NCI-H1930 (cell line): ENCODE measurements at regions not wholly inside any gene's neighbourhood (a gene's known extent, or its start where the extent isn't known, plus 50 kb on each side); places are given as distances from the start of the nearest gene placed in this dataset.

Source experiments
- DNase-seq, 2 experiments: peaks; one replicate each; lab custom pipeline; 2025; lab: John Stamatoyannopoulos, UW

- DNase-seq: no peak
Observed at GRCh38 chr4:52288212-52288855, 237.2 kb downstream of the SPATA18 start.

GRCh38 chr4:52290466-52290865 lies 239.4 kb downstream of the SPATA18 start:
- no peak for DNase-seq

GRCh38 chr4:52292245-52292644 lies 241.1 kb downstream of the SPATA18 start:
- no peak for DNase-seq

- no peak for DNase-seq
Observed at GRCh38 chr4:52296341-52296740, 245.2 kb downstream of the SPATA18 start.

DNA sequence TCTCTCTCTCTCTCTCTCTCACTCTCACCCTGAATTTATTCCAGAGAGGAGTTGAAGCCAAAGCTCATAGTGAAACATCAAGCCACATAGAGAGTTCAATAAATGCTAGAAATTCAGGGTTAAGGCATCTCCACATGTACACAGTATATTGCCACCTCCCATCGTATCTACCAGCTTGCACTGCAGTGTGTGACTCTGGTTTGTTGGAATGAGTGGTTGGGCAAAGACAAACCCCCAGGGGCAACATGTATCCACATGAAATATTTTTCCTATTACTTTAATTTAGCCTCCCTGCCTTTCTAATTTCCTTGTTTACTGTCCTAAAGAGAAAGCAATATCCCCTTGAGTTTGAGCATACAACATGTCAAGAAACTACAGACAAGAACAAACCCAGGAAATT lies 247.3 kb downstream of the SPATA18 start:
- no peak for DNase-seq

DNA sequence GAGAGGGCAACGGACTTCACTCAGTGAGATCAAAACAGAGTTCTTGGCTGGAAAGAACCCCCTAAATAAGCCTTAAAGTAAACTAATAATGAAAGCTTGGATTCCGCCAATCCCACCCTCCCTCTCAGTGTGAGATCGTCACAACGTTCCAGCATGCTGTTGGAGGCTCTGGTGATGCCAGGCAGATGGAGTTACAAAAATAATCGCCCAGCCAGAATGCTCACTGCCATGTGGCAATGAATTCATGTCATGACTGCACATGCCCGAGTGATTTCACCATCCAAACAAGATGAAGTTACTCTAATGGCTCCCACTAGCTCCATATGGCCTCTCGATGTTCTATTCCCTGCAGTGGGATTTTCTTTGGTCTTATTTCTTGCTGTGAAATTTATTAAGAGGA lies 248.0 kb downstream of the SPATA18 start:
- DNase-seq: no peak

DNA sequence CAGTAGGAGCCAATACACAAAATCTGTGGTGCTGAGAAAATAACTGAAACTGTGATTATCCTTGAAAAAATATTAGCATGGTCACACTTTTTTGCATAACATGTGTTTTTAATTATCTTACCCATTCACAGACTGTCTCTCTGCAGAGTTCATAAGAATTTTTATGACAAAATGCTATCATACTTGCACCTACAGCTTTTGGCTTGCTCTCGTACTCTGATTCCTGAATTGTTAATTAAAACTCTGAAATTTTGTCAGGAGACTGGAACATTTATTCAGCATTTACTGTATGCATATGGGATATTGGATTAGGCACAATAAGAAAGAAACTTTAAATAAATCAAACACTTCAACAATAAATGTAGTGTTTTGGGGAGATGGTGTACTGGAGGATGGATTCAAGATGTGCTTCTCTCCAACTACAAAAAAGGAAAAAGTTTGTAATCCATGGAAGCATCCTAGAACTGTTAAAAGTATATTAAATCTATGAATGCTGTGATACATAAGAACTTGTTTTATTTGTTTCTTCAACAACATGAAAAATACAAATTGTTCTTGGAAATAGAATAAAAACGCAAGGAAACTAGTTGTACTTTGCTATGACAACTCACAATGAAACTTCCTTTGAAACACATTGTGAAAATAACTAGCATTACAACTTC lies 260.5 kb downstream of the SPATA18 start:
- no peak for DNase-seq

DNA sequence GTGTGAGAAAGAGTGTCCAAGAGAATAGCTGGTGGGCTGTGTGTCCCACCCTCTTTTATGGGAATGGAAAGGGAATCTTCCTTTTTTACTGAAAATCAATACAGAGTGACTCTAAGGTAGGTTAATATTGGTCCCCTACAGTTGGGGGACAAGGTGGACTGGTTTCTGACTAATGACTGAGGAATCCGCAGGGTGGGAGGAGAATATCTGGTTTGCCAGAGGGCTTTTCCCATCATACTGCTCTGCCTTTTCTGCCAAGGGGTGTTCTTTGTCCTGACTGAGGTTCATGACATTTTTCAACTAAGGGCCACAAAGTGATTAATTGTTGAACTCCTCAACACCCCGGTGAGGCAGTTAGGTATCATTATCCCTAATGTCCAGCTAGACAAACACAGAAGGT lies 261.6 kb downstream of the SPATA18 start:
- DNase-seq: no peak

DNA sequence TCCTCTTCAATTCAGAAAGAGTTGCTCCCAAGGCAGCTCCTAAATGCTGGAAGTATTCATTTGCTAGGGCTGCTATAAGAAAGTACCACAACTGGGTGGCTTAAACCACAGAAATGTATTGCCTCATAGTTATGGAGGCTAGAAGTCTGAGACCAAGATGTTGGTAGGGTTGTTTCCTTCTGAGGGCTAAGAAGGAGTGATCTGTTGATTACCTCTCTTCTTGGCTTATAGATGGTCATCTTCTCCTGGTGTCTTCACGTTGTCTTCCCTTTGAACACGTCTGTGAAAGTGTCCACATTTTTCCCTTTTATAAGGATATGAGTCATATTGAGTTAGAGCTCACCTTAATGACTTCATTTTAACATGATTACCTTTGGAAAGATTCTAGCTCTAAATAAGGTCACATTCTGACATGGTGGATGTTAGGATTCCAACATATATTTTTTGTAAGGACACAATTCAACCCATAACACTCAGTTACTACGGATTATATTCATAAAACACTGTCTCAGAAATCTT lies 266.3 kb downstream of the SPATA18 start:
- DNase-seq: no peak

- no peak for DNase-seq
Observed at GRCh38 chr4:52317981-52318380, 266.9 kb downstream of the SPATA18 start.

DNA sequence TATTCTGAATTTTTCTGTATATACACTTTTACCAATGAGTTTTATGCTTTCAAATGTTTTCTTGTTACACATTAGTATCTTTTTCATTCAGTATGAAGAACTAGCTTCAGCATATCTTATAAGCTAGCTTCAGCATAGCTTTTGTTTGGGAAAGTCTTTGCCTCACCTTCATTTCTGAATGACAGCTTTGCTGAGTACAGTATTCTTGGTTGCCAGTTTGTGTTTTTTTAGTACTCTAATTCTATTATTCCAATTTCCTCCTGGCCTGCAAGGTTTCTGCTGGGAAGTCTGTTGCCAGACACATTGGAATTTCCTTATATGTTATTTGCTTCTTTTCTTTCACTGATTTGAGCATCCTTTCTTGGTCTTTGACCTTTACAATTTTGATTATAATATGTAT lies 278.8 kb downstream of the SPATA18 start:
- no peak for DNase-seq

- no peak for DNase-seq
Observed at GRCh38 chr4:52343595-52343994, 292.5 kb downstream of the SPATA18 start.

DNA sequence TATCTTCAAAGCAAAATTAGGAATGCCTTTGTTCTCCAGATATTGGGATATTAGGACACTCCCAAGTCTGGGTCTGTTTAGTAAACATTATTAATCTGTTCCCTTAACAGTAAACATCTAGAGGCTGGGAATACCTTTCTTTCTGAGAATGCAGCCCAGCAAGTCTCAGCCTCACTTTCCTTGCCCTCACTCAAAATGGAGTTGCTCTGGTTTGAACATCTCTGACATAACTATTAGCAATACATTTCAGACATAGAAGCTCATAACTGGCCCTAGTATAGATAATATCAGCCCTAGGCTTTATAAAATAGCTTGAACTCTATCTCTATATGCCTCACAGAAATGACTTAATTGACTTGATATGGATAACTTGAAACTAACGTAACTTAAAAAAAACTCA lies 299.8 kb downstream of the SPATA18 start:
- no peak for DNase-seq

GRCh38 chr4:52358366-52358765 lies 300.7 kb downstream of the USP46 start:
- no peak for DNase-seq

DNA sequence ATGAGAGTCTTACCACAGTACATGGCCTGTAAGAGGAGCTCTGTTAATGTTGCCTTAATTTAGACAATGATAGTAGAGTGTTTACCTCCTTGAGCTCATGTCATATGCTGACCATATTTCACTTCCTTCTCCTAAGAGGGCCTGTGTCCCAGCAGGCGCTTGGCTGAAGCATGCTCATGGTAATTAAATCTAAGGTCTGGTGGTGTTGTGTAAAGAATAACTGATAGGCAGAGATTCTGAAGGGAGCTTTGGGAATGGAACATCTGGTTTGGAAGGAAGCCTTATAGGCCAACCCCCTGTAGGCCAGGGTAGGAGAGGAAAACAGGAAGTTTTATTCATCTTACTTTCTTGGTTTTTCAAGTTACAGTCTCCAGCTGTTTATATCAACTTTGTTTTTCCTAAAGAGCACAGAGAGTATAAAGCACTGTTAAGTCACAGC lies 300.2 kb downstream of the USP46 start:
- DNase-seq: no peak

DNA sequence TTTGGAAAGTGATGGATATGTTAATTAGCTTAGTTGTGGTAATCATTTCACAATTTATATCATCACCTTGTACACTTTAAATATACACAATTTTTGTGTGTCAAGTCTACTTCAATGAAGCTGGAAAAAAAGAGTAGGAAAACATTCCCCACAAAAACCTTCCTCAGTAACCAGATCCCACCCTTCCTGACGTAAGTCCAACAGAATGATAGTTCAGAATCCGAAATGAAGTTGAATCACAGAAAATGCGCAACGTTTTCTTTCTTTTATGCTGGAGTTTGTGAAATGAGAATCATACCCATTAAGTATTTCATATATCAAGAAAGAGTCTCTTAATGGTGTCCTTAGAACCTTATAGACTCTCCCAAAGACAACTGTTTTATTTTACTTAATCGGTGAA lies 292.9 kb downstream of the USP46 start:
- no peak for DNase-seq

- no peak for DNase-seq
Observed at GRCh38 chr4:52366621-52367020, 292.5 kb downstream of the USP46 start.

DNA sequence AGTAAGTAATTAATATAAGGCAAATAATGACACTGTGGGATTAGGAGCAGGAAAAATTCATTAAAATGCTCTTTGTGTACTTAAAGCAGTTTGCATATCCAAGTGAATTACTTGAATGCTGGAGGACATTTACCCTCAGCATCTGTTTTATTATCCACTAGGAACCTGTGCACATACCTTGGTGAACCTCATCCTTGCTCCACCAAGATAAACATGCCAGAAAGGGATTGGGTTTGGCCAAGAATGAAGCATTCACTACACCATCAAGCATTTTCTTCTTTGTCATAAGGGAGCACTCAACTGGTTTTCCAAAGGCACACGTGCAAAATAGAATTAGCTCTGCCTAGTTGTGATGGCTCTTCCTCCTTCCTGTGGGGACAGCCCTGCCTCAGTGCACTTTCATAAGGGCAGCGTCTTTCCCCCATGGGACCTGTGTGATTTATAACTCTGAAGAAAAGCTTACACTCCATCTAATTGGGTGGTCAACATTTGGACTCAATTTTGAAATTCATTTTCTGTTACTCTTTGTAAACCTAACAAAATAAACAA lies 291.7 kb downstream of the USP46 start:
- peak; percentile 11 to 77 for DNase-seq

DNA sequence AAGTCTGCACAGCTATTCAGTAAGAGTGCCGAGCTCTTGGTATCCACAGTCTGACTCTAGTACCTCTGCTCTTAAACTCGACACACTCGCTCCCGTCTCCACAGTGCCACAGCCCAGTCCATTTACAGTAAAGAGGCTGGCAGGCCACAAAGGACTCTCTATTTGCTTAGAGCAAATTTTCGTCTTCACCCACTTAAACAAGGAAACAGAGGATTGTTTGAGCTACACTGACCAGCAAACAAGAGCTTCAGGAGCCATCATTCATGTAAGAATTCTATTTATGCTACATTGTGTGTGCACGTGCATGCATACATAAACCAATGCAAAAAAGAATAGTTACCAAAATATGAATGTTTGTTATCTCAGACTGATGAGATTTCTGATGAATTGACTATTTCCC lies 290.2 kb downstream of the USP46 start:
- peak in 1 of 2 experiments; percentile 2 for DNase-seq

- DNase-seq: no peak
Observed at GRCh38 chr4:52369649-52370048, 289.5 kb downstream of the USP46 start.

- DNase-seq: no peak
Observed at GRCh38 chr4:52370576-52370975, 288.5 kb downstream of the USP46 start.

GRCh38 chr4:52371841-52372240 lies 287.3 kb downstream of the USP46 start:
- DNase-seq: no peak

DNA sequence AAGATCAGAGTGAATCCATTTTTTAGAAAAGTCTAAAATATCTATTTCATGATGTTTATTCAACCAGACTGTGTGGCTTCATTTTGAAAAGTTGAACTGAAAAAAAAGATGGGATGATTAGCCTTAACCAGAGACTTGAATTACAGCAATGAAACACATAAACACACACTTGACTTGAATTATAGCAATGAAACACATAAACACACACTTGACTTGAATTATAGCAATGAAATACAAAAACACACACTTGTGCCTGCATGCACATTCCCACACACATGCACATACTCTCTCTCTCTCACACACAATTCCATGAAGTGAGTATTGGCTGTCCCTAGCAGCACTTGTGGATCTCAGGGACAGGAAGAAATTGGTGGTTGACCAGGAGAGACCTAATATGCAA lies 286.8 kb downstream of the USP46 start:
- no peak for DNase-seq
